ENCODE measurements at regions not wholly inside any gene's neighbourhood (a gene's known extent, or its start where the extent isn't known, plus 50 kb on each side); places are given as distances from the start of the nearest gene placed in this dataset.

- TF ChIP-seq, protein P1, sequence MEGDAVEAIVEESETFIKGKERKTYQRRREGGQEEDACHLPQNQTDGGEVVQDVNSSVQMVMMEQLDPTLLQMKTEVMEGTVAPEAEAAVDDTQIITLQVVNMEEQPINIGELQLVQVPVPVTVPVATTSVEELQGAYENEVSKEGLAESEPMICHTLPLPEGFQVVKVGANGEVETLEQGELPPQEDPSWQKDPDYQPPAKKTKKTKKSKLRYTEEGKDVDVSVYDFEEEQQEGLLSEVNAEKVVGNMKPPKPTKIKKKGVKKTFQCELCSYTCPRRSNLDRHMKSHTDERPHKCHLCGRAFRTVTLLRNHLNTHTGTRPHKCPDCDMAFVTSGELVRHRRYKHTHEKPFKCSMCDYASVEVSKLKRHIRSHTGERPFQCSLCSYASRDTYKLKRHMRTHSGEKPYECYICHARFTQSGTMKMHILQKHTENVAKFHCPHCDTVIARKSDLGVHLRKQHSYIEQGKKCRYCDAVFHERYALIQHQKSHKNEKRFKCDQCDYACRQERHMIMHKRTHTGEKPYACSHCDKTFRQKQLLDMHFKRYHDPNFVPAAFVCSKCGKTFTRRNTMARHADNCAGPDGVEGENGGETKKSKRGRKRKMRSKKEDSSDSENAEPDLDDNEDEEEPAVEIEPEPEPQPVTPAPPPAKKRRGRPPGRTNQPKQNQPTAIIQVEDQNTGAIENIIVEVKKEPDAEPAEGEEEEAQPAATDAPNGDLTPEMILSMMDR (IDR thresholded peaks at IDR 0.05): no peak
- TF ChIP-seq POLR2A (IDR thresholded peaks at IDR 0.05): no peak
Measured at GRCh38 chr7:52382731-52383130, 652.7 kb upstream of the POM121L12 start.

Measured in thyroid gland (tissue), 4 donors.